CD4-positive, alpha-beta memory T cell (primary cell): ENCODE measurements at regions not wholly inside any gene's neighbourhood (a gene's known extent, or its start where the extent isn't known, plus 50 kb on each side); places are given as distances from the start of the nearest gene placed in this dataset.

ENCODE experiments used
- CTCF ChIA-PET: fragments of 350-600 bp; sonication (Branson Sonifier 250); formaldehyde crosslinking; loops from one replicate; lab custom pipeline; 2021; ENCODE audit warnings: inconsistent platforms; ENCODE audit not compliant: partially characterized antibody; lab: Charles Lee
- POLR2A ChIA-PET: fragments of 350-600 bp; sonication (Branson Sonifier 250); formaldehyde crosslinking; loops from one replicate; lab custom pipeline; 2021; ENCODE audit not compliant: partially characterized antibody; lab: Charles Lee
- DNase-seq, 5 donors: peaks; one replicate each; pipeline versions ENCODE4 v3.0.0 to v3.0.0-alpha.2; 2020 to 2022; ENCODE audit warnings: mixed read lengths in 1 of 5
- H3K27ac ChIP-seq: one replicate; pipeline ENCODE4 v1.7.0; 2013; ENCODE audit warnings: low read depth, low read length
- H3K27me3 ChIP-seq: 2 replicates; pipeline ENCODE4 v1.7.0; 2013; ENCODE audit warnings: mild to moderate bottlenecking, low read length, moderate library complexity; ENCODE audit not compliant: insufficient read depth
- H3K36me3 ChIP-seq: 2 replicates; pipeline ENCODE4 v1.7.0; 2013; ENCODE audit warnings: mild to moderate bottlenecking, low read length, moderate library complexity; ENCODE audit not compliant: insufficient read depth
- H3K4me1 ChIP-seq: 2 replicates; pipeline ENCODE4 v1.7.0; 2013; ENCODE audit warnings: mild to moderate bottlenecking, low read length, moderate library complexity; ENCODE audit not compliant: insufficient read depth
- H3K4me3 ChIP-seq, 2 donors: one replicate each; pipeline ENCODE4 v1.7.0; 2013; ENCODE audit warnings: low read length in 2 of 2, mild to moderate bottlenecking in 1 of 2
- H3K9me3 ChIP-seq, 2 donors: one replicate each; pipeline ENCODE4 v1.7.0; 2013; ENCODE audit warnings: low read length in 2 of 2, control low read depth in 1 of 2; ENCODE audit not compliant: control insufficient read depth in 1 of 2
- H3K27ac Mint-ChIP-seq, 7 donors: one replicate each; pipeline ENCODE4 v1.8.0; 2020 to 2021; ENCODE audit warnings: mixed read lengths in 7 of 7, mild to moderate bottlenecking in 6 of 7, inconsistent platforms in 3 of 7, moderate library complexity in 3 of 7
- H3K27me3 Mint-ChIP-seq, 2 donors: one replicate each; pipeline ENCODE4 v1.8.0; 2020 to 2021; ENCODE audit warnings: mixed read lengths in 2 of 2
- H3K36me3 Mint-ChIP-seq, 2 donors: one replicate each; pipeline ENCODE4 v1.8.0; 2020 to 2021; ENCODE audit warnings: mixed read lengths in 2 of 2, inconsistent platforms in 1 of 2, mild to moderate bottlenecking in 1 of 2
- H3K4me1 Mint-ChIP-seq, 4 donors: one replicate each; pipeline ENCODE4 v1.8.0; 2020 to 2021; ENCODE audit warnings: mixed read lengths in 4 of 4, mild to moderate bottlenecking in 1 of 4
- H3K4me3 Mint-ChIP-seq, 8 donors: one replicate each; pipeline ENCODE4 v1.8.0; 2020 to 2021; ENCODE audit warnings: mixed read lengths in 8 of 8, mild to moderate bottlenecking in 7 of 8, moderate library complexity in 6 of 8, inconsistent platforms in 3 of 8
- H3K9me3 Mint-ChIP-seq, 8 donors: one replicate each; pipeline ENCODE4 v1.8.0; 2020 to 2021; ENCODE audit warnings: mixed read lengths in 8 of 8, mild to moderate bottlenecking in 5 of 8, inconsistent platforms in 3 of 8, moderate library complexity in 1 of 8
- intact Hi-C: fragments of 100-400 bp; cut with micrococcal nuclease; formaldehyde crosslinking; loops from one replicate; pipeline ENCODE4 v1.15.1; 2023

DNA sequence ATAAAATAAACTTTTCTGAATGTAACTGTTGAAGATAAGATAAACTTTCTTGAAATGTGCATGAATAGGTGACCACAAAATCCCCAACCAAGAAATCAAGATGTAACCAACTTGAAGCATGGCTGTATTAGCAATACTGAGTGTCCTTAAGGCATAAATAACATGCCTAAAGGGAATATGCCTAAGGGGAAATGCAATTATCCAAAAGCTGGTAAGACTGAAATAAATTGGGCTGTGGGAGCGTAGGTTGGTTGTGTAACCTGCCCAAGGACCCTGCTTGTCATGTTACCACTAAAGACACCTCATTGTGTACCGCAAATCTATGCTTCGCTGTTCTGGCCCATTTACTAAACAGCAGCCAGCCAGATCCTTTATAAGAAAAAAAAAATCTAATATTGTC lies 200.8 kb upstream of the PDE10A start:
- no peaks in the 10 kb centered on the region for H3K4me1 ChIP-seq
- ChIA-PET POLR2A (no interaction called here), CTCF (no interaction called here)
- Mint-ChIP-seq H3K27ac (no peak overlapping the region), H3K4me3 (no peak overlapping the region), H3K4me1 (no peaks in the 10 kb centered on the region), H3K27me3 (peaks cover 6 to 10% of the 10 kb centered on the region in 2 donors), H3K9me3 (peaks cover 0 to 23% (median 15%) of the 10 kb centered on the region in 8 donors), H3K36me3 (no peaks in the 10 kb centered on the region)
- intact Hi-C loops = no loop called here
- no peaks in the 10 kb centered on the region for H3K27me3 ChIP-seq
- no peak overlapping the region for H3K27ac ChIP-seq
- no peaks in the 10 kb centered on the region for H3K9me3 ChIP-seq
- H3K36me3 ChIP-seq = no peaks in the 10 kb centered on the region
- no peak for DNase-seq
- H3K4me3 ChIP-seq = no peak overlapping the region

DNA sequence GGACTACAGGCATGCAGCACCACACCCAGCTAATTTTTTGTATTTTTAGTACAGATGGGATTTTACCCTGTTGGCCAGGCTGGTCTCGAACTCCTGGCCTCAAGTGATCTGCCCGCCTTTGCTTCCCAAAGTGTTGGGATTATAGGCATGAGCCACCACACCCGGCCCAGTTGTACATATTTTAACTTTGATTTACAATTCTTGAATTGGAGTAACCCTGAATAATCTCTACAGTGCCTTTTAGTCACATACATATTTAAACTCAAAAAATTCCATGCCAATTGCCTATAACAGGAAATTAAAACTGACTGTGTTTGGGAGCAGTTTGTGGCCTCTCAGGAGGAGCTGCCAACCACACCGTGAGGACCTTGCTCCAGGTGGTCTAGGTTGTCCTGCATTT lies 199.8 kb upstream of the PDE10A start:
- POLR2A ChIA-PET = no interaction called here
- no peaks in the 10 kb centered on the region for H3K4me1 ChIP-seq
- Mint-ChIP-seq H3K9me3 (peaks cover 0 to 22% (median 15%) of the 10 kb centered on the region in 8 donors), H3K4me1 (no peaks in the 10 kb centered on the region), H3K4me3 (no peak overlapping the region), H3K36me3 (no peaks in the 10 kb centered on the region), H3K27me3 (peaks cover 9 to 10% of the 10 kb centered on the region in 2 donors), H3K27ac (no peak overlapping the region)
- no peaks in the 10 kb centered on the region for H3K36me3 ChIP-seq
- H3K27me3 ChIP-seq = no peaks in the 10 kb centered on the region
- no peak for DNase-seq
- no peaks in the 10 kb centered on the region for H3K9me3 ChIP-seq
- no peak overlapping the region for H3K27ac ChIP-seq
- CTCF ChIA-PET = no interaction called here
- H3K4me3 ChIP-seq = no peak overlapping the region
- intact Hi-C loops = no loop called here

DNA sequence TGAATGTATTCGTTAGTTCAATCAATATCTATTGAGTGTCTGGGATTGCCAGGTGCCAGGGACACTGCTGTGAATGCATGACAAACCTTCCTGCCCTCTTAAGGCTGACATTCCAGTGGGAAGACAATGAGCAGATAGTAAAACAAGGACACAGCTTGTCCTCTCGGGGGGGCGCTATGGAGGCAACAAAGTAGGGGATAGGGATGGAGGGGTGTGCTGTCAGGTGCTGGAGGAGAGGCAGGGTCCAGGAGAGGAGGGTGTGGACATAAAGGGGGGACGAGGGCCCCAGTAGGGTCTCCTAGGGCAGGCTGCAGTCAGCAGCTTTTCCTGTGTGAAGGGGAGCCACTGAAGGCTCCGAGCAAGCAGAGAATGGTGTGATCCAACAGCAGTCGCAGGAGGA lies 198.2 kb upstream of the PDE10A start:
- Mint-ChIP-seq H3K36me3 (no peaks in the 10 kb centered on the region), H3K4me1 (no peaks in the 10 kb centered on the region), H3K27me3 (peaks cover 11 to 19% of the 10 kb centered on the region in 2 donors), H3K27ac (no peak overlapping the region), H3K4me3 (no peak overlapping the region), H3K9me3 (peaks cover 0 to 13% (median 9%) of the 10 kb centered on the region in 8 donors)
- ChIA-PET CTCF (interaction anchor here (2.2 kb wide), 1 partner anchor 11 kb away, joined by 10 read pairs; no protein-coding TSS in a partner anchor), POLR2A (no interaction called here)
- no peaks in the 10 kb centered on the region for H3K27me3 ChIP-seq
- no peak for DNase-seq
- intact Hi-C loops = no loop called here
- no peak overlapping the region for H3K27ac ChIP-seq
- H3K36me3 ChIP-seq = no peaks in the 10 kb centered on the region
- H3K9me3 ChIP-seq = no peaks in the 10 kb centered on the region
- H3K4me3 ChIP-seq = no peak overlapping the region
- no peaks in the 10 kb centered on the region for H3K4me1 ChIP-seq

DNA sequence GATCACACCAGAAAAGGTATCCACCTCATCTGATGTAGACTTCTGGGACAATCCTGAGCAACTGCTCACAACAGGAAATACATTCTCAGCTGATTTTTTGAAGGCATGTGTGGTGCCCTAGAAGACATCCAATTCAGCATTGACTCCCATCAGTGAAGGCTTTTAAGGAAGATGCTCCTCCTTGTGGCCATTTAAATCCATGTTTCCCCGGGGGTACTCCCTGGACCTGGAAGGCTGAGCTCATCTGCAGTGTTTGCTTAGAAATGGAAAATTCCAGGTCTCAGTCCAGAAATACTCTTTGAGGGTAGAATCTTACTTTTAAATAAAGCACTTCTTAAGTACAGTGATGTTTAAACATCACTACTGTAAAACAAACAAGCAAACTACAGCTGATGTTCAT lies 195.5 kb upstream of the PDE10A start:
- Histone ChIP-seq H3K4me3 (no peak overlapping the region), H3K9me3 (no peaks in the 10 kb centered on the region), H3K36me3 (no peaks in the 10 kb centered on the region), H3K27me3 (no peaks in the 10 kb centered on the region), H3K27ac (no peak overlapping the region), H3K4me1 (no peaks in the 10 kb centered on the region)
- Mint-ChIP-seq H3K9me3 (peaks cover 0 to 2% (median 0%) of the 10 kb centered on the region in 8 donors), H3K4me1 (no peaks in the 10 kb centered on the region), H3K36me3 (no peaks in the 10 kb centered on the region), H3K4me3 (no peak overlapping the region), H3K27ac (no peak overlapping the region), H3K27me3 (peaks cover 24 to 30% of the 10 kb centered on the region in 2 donors)
- ChIA-PET CTCF (no interaction called here), POLR2A (no interaction called here)
- DNase-seq = no peak
- intact Hi-C loops = no loop called here

DNA sequence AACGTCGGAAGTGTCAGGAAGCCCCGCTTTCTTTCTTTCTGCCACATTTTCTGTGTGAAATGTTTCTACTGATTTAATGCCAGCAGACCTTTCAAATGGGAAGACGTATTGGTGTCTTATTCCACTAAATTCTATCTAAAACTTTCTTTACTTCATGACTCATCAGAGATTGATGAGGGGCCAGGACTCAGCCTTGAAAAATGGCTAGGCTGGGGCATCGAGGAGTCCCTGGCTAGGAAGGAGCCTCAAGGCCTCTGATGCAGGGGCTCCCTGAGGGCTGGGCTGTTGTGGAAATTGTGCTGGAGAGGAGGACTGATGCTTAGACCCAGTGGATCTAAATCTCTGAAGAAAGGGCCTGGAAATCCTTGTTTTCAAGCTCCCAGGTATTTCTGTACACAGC lies 192.8 kb upstream of the PDE10A start:
- CTCF ChIA-PET = no interaction called here
- intact Hi-C loops = no loop called here
- H3K27me3 Mint-ChIP-seq = peaks cover 37 to 44% of the 10 kb centered on the region in 2 donors

DNA sequence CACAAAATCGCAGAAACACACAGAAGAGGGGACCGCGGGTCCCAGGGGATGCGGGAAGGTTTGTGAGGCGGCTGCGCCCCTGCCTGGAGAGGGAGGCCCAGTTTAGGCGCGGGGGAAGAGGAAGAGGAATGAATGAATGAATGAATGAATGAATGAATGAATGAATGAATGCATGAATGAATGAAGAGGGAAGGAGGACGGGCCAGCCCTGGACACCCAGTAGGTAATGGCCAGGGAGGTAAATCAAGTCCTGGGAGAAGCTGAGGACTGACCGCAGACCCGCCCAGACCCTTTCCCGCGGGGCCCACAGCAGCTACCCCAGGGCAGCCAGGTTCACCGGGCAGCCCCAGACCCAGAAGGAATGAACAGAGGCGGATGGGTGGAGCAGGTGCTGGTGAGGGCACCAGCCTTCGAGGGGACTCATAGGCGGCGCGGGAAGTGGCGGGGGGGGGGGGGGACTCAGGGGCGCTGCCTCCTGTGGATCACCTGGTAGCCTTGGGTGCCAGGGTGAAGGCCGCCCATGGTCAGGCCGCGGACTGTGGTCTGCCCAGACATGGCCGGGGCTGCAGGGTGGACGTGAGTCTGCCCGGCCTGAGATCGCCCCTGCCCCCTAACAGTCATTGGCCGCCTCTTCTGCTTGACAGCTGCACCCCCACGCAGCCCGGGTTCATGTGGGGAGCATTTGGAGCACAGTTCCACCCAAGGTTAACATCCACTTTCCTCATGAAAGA lies 192.0 kb upstream of the PDE10A start:
- H3K27ac ChIP-seq = no peak overlapping the region
- H3K9me3 ChIP-seq = no peaks in the 10 kb centered on the region
- H3K4me3 Mint-ChIP-seq = no peak overlapping the region
- H3K9me3 Mint-ChIP-seq = peaks cover 0 to 2% (median 0%) of the 10 kb centered on the region in 8 donors
- DNase-seq = no peak
- H3K36me3 ChIP-seq = no peaks in the 10 kb centered on the region
- H3K4me3 ChIP-seq = no peak overlapping the region
- H3K27me3 ChIP-seq = no peaks in the 10 kb centered on the region
- no peaks in the 10 kb centered on the region for H3K36me3 Mint-ChIP-seq
- H3K4me1 Mint-ChIP-seq = peaks cover 1 to 4% (median 2%) of the 10 kb centered on the region in 4 donors
- H3K4me1 ChIP-seq = no peaks in the 10 kb centered on the region
- ChIA-PET POLR2A (no interaction called here), CTCF (no interaction called here)
- peaks cover 39 to 47% of the 10 kb centered on the region in 2 donors for H3K27me3 Mint-ChIP-seq
- no peak overlapping the region for H3K27ac Mint-ChIP-seq
- intact Hi-C loops = no loop called here

More for the DNA sequence above, 192.8 kb upstream of the PDE10A start:
- no peaks in the 10 kb centered on the region for H3K9me3 ChIP-seq
- no peak overlapping the region for H3K4me3 ChIP-seq
- DNase-seq = no peak
- Mint-ChIP-seq H3K4me1 (no peaks in the 10 kb centered on the region), H3K9me3 (peaks cover 0 to 2% (median 0%) of the 10 kb centered on the region in 8 donors), H3K27ac (no peak overlapping the region), H3K36me3 (no peaks in the 10 kb centered on the region), H3K4me3 (no peak overlapping the region)
- no peak overlapping the region for H3K27ac ChIP-seq
- no peaks in the 10 kb centered on the region for H3K27me3 ChIP-seq
- no peaks in the 10 kb centered on the region for H3K36me3 ChIP-seq
- POLR2A ChIA-PET = no interaction called here
- no peaks in the 10 kb centered on the region for H3K4me1 ChIP-seq

DNA sequence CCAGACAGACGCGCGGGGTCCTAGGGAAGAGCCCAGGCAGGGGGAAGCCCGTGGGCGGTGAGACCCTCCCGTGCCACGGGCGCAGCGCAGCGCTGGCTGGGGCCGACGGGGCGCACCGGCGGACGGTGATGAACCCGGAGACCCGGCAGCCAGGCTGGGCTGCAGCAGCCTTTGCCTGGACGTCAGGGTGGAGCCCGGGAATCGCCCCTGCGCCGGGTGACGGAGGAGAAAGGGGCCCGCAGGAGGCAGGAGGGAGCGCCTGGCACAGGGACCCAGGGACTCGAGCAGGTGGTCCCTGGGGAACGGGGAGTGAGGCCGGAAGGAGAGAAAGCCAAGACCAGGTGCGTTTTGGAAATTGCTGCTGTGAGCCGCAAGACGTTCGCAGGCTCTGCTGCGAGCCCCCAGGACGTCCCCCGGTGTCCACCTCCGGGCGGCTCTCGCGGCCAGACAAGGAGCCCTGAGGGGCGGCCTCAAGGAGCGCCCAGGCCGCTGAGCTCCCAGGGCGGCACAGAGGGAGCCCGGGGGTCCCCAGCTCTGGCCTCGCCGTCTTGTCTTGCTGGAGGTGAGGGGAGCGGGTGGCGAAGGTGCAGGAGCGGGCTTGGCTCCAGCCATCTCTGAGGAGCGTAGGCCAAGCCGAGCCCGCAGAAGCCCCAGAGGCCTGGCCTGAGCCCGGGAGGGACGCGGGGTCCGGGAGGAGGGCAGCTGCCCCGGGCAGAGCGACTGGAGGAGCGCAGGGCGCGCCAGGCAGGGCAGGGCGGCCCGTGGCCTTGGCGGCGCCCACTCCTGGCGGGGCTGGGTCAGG lies 191.2 kb upstream of the PDE10A start:
- no peak overlapping the region for H3K27ac Mint-ChIP-seq
- H3K4me3 ChIP-seq = no peak overlapping the region
- H3K4me1 Mint-ChIP-seq = peaks cover 4 to 11% (median 5%) of the 10 kb centered on the region in 4 donors
- peaks cover 0 to 2% (median 0%) of the 10 kb centered on the region in 8 donors for H3K9me3 Mint-ChIP-seq
- H3K9me3 ChIP-seq = no peaks in the 10 kb centered on the region
- DNase-seq = no peak
- no peaks in the 10 kb centered on the region for H3K27me3 ChIP-seq
- H3K27ac ChIP-seq = no peak overlapping the region
- no peak overlapping the region for H3K4me3 Mint-ChIP-seq
- ChIA-PET CTCF (no interaction called here), POLR2A (no interaction called here)
- H3K36me3 ChIP-seq = no peaks in the 10 kb centered on the region
- intact Hi-C loops = no loop called here
- H3K27me3 Mint-ChIP-seq = peaks cover 41 to 54% of the 10 kb centered on the region in 2 donors
- no peaks in the 10 kb centered on the region for H3K4me1 ChIP-seq
- H3K36me3 Mint-ChIP-seq = no peaks in the 10 kb centered on the region
